Kidney epithelial cell (primary cell): ENCODE measurements at regions not wholly inside any gene's neighbourhood (a gene's known extent, or its start where the extent isn't known, plus 50 kb on each side); places are given as distances from the start of the nearest gene placed in this dataset.
A peak's percentile ranks its signal among the peaks of the same experiment; 100 is the strongest.
"Not testable (repeated sequence)": the region's sequence is repeated elsewhere in the genome, so short reads cannot be mapped to it uniquely, and the experiment has no call there.

Experiments used
- DNase-seq: peaks from one replicate; pipeline ENCODE4 v3.0.0-alpha.2; 2010; ENCODE audit warnings: low read depth
- H3K27me3 ChIP-seq: 2 replicates; pipeline ENCODE4 v1.6.0; 2011; ENCODE audit warnings: low read length; ENCODE audit not compliant: control insufficient read depth, insufficient read depth
- H3K36me3 ChIP-seq: 2 replicates; pipeline ENCODE4 v1.5.1; 2011; ENCODE audit warnings: low read length; ENCODE audit not compliant: control insufficient read depth, insufficient read depth
- H3K4me3 ChIP-seq: 2 replicates; pipeline ENCODE4 v1.5.1; 2011; ENCODE audit warnings: low read depth, mild to moderate bottlenecking, control low read depth, low read length
- TF ChIP-seq, protein P1 (sequence below): IDR thresholded peaks from 2 replicates; pipeline ENCODE4 v1.5.1; 2011; ENCODE audit warnings: mild to moderate bottlenecking, moderate library complexity, low read length, control low read depth, inconsistent platforms; ENCODE audit not compliant: insufficient read depth, poor library complexity, severe bottlenecking

DNA sequence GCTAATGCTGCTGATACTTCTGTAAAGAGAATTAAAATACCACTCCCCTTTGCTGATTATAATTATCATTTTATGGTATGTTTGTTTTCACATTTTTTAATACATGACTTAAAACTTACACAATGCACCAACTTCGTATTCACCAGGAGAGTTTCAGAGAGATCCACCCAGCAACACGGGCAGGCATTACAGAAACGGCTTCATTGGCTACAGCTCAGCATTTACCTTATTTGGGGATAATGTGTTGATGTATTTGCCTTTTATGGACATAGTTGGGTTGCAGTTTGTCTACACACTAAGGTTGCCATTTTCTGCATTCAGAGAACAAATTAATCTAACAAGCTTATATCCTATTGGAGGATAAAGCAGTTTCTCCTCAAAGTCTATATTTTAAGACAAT lies 423.6 kb downstream of the PRDM9 start:
- no peaks in the 10 kb centered on the region for H3K36me3 ChIP-seq
- DNase-seq, result no peak
- TF ChIP-seq, protein P1, sequence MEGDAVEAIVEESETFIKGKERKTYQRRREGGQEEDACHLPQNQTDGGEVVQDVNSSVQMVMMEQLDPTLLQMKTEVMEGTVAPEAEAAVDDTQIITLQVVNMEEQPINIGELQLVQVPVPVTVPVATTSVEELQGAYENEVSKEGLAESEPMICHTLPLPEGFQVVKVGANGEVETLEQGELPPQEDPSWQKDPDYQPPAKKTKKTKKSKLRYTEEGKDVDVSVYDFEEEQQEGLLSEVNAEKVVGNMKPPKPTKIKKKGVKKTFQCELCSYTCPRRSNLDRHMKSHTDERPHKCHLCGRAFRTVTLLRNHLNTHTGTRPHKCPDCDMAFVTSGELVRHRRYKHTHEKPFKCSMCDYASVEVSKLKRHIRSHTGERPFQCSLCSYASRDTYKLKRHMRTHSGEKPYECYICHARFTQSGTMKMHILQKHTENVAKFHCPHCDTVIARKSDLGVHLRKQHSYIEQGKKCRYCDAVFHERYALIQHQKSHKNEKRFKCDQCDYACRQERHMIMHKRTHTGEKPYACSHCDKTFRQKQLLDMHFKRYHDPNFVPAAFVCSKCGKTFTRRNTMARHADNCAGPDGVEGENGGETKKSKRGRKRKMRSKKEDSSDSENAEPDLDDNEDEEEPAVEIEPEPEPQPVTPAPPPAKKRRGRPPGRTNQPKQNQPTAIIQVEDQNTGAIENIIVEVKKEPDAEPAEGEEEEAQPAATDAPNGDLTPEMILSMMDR, result no peak
- no peaks in the 10 kb centered on the region for H3K27me3 ChIP-seq
- no peak overlapping the region for H3K4me3 ChIP-seq

DNA sequence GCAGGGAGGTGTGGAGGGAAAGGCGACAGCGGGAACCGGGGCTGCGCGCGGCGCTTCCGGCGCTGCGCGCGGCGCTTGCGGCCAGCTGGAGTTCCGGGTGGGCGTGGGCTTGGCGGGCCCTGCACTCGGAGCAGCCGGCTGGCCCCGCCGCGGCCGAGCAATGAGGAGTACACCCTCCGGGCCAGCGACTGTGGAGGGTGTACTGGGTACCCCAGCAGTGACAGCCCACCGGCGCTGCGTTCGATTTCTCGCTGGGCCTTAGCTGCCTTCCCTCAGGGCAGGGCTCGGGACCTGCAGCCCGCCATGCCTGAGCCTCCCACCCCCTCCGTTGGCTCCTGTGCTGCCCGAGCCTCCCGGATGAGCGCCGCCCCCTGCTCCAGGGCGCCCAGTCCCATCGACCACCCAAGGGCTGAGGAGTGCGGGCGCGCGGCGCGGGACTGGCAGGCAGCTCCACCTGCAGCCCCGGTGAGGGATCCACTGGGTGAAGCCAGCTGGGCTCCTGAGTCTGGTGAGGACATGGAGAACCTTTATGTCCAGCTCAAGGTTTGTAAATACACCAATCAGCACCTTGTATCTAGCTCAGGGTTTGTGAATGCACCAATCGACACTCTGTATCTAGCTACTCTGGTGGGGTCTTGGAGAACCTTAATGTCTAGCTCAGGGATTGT lies 444.0 kb downstream of the PRDM9 start:
- peak overlapping the region; percentile 20 for H3K4me3 ChIP-seq
- H3K36me3 ChIP-seq, H3K27me3 ChIP-seq, DNase-seq: not testable (repeated sequence)

DNA sequence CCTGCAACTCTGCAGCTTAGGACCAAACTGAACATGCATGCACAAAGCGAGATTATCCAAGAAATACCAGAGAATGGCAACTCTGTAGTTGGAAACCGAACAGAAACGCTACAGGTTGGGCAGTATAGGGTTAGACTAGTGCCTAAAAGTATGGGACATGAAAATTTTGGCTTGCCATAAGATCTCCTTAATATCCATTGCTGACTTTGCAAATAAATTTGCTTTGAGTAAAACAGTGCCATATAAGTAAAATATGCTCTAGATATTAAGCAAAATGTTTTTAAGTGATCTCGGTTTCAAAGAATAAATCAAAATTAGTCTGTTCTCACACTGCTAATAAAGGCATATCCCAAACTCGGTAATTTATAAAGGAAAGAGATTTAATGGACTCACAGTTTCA lies 456.0 kb downstream of the PRDM9 start:
- H3K36me3 ChIP-seq, result no peaks in the 10 kb centered on the region
- no peak overlapping the region for H3K4me3 ChIP-seq
- H3K27me3 ChIP-seq, result no peaks in the 10 kb centered on the region
- no peak for DNase-seq
- TF ChIP-seq, protein P1, result no peak

DNA sequence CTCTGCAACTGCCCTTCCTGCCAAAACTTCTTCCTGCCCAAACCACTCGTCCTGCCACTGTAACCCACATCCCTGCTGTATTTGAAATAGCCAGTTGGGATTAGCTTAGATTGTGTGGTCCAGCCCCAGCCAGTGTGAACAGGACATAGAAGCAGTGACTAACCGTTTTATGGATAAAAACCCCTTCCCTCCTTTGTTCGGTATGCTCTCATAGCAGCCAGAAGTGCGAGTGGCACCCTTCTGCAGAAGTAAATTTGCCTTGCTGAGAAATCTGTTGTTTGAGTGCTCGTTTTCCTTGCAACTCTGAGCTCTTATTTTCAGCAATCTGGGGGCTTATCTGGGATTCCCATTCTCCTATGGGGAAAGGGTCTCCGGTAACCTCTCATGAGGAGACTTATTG lies 470.0 kb downstream of the PRDM9 start:
- TF ChIP-seq, protein P1, result no peak
- Histone ChIP-seq H3K36me3 (no peaks in the 10 kb centered on the region), H3K27me3 (no peaks in the 10 kb centered on the region), H3K4me3 (no peak overlapping the region)
- DNase-seq, result no peak

DNA sequence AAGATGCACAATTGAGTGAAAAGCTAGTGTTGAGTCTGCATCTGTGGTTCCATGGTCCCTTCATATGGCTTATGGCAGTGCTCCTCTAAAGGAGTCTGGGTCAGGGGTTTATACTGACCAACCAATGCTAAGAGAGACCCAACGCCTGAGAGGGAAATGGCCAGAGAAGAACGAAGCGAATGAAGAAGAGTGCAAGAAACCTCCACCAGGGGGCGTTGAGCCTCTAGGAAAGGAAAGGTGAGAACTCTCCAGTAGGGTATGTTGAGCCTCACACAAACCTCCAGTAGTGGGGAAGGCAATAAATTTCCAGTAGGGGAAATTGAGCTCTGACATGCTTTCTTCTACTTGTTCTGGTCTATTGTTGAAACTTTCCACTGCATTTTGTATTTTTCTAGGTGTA lies 470.6 kb downstream of the PRDM9 start:
- TF ChIP-seq, protein P1, result peak; percentile 21
- Histone ChIP-seq H3K27me3 (no peaks in the 10 kb centered on the region), H3K4me3 (no peak overlapping the region), H3K36me3 (no peaks in the 10 kb centered on the region)
- no peak for DNase-seq

DNA sequence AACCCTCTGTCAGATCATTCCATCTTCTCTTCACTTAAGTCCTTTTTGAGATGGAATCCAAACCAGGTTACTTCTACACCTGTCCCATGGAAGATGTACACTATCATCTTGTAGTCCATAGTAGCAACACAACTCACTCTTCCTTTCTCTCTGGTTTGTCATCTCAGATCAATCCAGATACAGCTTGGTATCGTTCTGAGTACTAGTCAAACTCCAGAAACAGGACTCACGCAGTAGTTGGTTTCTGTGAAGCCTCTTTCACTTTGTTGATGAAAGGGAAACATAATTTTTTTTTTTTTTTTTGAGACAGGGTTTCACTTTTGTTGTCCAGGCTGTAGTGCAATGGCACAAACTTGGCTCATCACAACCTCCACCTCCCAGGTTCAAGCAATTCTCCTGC lies 484.0 kb downstream of the PRDM9 start:
- no peak overlapping the region for H3K4me3 ChIP-seq
- TF ChIP-seq, protein P1, result no peak
- DNase-seq, result no peak
- no peaks in the 10 kb centered on the region for H3K36me3 ChIP-seq
- H3K27me3 ChIP-seq, result no peaks in the 10 kb centered on the region
